Endothelial cell of umbilical vein (primary cell): ENCODE measurements at regions not wholly inside any gene's neighbourhood (a gene's known extent, or its start where the extent isn't known, plus 50 kb on each side); places are given as distances from the start of the nearest gene placed in this dataset.

Experiments used
- POLR2AphosphoS5 ChIP-seq: IDR thresholded peaks from 2 replicates; pipeline ENCODE4 v1.6.1; 2012; ENCODE audit warnings: low read depth, mild to moderate bottlenecking, control low read depth, low read length, moderate library complexity; ENCODE audit not compliant: insufficient read depth
- TF ChIP-seq, protein P1 (sequence below), 2 donors: IDR thresholded peaks; 1 replicate in 1 of 2; 2 replicates in 1 of 2; pipeline ENCODE4 v1.5.1; 2011; ENCODE audit warnings: low read length in 2 of 2, mild to moderate bottlenecking in 2 of 2, moderate library complexity in 2 of 2, control low read depth in 1 of 2, inconsistent platforms in 1 of 2, low read depth in 1 of 2; ENCODE audit not compliant: insufficient read depth in 1 of 2; ENCODE audit errors: extremely low read depth in 1 of 2

DNA sequence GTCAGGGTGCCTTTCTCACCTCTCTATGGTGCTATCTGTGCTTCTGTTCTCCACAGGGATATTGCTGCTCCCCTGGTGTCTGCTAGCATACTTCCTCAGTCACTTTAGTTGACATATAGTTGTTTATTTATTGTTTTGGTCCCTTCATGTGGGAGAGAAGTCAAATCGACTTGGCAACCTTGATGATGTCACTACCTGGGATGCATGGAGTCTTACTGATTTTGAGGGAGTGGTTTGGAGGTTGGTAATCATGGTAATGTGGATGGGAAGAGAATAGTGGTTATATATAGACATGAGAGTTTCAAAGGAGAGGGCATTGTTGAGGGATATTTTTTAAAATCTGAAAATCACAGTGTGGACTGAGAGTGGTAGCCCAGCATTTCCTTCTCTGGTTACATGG, 73.6 kb upstream of the FBXO33 start:
- TF ChIP-seq, protein P1, sequence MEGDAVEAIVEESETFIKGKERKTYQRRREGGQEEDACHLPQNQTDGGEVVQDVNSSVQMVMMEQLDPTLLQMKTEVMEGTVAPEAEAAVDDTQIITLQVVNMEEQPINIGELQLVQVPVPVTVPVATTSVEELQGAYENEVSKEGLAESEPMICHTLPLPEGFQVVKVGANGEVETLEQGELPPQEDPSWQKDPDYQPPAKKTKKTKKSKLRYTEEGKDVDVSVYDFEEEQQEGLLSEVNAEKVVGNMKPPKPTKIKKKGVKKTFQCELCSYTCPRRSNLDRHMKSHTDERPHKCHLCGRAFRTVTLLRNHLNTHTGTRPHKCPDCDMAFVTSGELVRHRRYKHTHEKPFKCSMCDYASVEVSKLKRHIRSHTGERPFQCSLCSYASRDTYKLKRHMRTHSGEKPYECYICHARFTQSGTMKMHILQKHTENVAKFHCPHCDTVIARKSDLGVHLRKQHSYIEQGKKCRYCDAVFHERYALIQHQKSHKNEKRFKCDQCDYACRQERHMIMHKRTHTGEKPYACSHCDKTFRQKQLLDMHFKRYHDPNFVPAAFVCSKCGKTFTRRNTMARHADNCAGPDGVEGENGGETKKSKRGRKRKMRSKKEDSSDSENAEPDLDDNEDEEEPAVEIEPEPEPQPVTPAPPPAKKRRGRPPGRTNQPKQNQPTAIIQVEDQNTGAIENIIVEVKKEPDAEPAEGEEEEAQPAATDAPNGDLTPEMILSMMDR (IDR thresholded peaks at IDR 0.05; ENCODE audit: extremely low read depth in 1 of 2, insufficient read depth in 1 of 2, low read depth in 1 of 2, low read length in 2 of 2), result no peak
- TF ChIP-seq POLR2AphosphoS5, result no peak
